GM12878 (cell line): ENCODE measurements at regions not wholly inside any gene's neighbourhood (a gene's known extent, or its start where the extent isn't known, plus 50 kb on each side); places are given as distances from the start of the nearest gene placed in this dataset.

Source experiments
- ATF2 ChIP-seq: IDR thresholded peaks from 2 replicates; pipeline ENCODE4 v1.6.1; 2012; ENCODE audit warnings: low read length, inconsistent platforms
- BACH1 ChIP-seq: fragments of 450-650 bp; IDR thresholded peaks from 2 replicates; pipeline ENCODE4 v1.6.1; 2017; ENCODE audit warnings: mild to moderate bottlenecking, borderline replicate concordance
- GATAD2B ChIP-seq: fragments of 450-650 bp; conservative IDR thresholded peaks from 2 replicates; pipeline ENCODE4 v1.6.1; 2017; ENCODE audit warnings: low read depth, mild to moderate bottlenecking, moderate library complexity
- MEF2A ChIP-seq: IDR thresholded peaks from 2 replicates; pipeline ENCODE4 v1.6.1; 2011; ENCODE audit warnings: low read depth, mild to moderate bottlenecking, low read length, moderate library complexity; ENCODE audit not compliant: insufficient read depth
- TF ChIP-seq, protein P1 (sequence below): fragments of 450-650 bp; formaldehyde crosslinking; IDR thresholded peaks from 2 replicates; pipeline ENCODE4 v1.4.0; 2020; ENCODE audit warnings: mild to moderate bottlenecking, moderate library complexity
- TF ChIP-seq, protein P2 (sequence below): IDR thresholded peaks from 2 replicates; pipeline ENCODE4 v1.6.1; 2011; ENCODE audit warnings: low read depth, low read length, improper control_type of control experiment, borderline replicate concordance
- TF ChIP-seq, protein P3 (sequence below): fragments of 150-350 bp; IDR thresholded peaks from 2 replicates; pipeline ENCODE4 v1.6.1; 2014; ENCODE audit warnings: mild to moderate bottlenecking, low read depth, low read length

DNA sequence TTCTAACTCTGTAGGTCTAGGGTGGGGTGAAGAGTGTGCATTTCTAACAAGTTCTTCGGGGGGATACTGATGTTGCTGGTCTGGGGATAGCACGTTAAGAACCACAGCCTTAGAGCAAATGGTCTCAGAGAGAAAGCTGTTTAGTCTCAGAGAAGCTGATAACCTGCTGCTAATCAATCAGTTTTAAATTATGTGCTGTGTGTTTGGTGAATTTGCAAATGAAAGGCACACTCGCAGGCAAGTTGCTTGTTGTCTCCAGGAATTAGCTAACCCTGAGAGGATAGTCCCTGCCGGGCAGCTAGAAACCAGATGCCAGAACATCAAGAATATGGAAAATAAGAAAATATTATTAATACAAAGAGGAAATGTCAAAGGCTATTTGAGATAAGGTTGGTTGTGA is 79.2 kb downstream of the DMRT2 start (continued):
- TF ChIP-seq, protein P1, sequence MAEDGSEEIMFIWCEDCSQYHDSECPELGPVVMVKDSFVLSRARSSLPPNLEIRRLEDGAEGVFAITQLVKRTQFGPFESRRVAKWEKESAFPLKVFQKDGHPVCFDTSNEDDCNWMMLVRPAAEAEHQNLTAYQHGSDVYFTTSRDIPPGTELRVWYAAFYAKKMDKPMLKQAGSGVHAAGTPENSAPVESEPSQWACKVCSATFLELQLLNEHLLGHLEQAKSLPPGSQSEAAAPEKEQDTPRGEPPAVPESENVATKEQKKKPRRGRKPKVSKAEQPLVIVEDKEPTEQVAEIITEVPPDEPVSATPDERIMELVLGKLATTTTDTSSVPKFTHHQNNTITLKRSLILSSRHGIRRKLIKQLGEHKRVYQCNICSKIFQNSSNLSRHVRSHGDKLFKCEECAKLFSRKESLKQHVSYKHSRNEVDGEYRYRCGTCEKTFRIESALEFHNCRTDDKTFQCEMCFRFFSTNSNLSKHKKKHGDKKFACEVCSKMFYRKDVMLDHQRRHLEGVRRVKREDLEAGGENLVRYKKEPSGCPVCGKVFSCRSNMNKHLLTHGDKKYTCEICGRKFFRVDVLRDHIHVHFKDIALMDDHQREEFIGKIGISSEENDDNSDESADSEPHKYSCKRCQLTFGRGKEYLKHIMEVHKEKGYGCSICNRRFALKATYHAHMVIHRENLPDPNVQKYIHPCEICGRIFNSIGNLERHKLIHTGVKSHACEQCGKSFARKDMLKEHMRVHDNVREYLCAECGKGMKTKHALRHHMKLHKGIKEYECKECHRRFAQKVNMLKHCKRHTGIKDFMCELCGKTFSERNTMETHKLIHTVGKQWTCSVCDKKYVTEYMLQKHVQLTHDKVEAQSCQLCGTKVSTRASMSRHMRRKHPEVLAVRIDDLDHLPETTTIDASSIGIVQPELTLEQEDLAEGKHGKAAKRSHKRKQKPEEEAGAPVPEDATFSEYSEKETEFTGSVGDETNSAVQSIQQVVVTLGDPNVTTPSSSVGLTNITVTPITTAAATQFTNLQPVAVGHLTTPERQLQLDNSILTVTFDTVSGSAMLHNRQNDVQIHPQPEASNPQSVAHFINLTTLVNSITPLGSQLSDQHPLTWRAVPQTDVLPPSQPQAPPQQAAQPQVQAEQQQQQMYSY (CRISPR knock-in tag) = no peak
- no peak for TF ChIP-seq GATAD2B
- no peak for TF ChIP-seq BACH1
- TF ChIP-seq, protein P2, sequence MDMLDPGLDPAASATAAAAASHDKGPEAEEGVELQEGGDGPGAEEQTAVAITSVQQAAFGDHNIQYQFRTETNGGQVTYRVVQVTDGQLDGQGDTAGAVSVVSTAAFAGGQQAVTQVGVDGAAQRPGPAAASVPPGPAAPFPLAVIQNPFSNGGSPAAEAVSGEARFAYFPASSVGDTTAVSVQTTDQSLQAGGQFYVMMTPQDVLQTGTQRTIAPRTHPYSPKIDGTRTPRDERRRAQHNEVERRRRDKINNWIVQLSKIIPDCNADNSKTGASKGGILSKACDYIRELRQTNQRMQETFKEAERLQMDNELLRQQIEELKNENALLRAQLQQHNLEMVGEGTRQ = no peak
- TF ChIP-seq ATF2 = no peak
- TF ChIP-seq MEF2A = no peak
- TF ChIP-seq, protein P3, sequence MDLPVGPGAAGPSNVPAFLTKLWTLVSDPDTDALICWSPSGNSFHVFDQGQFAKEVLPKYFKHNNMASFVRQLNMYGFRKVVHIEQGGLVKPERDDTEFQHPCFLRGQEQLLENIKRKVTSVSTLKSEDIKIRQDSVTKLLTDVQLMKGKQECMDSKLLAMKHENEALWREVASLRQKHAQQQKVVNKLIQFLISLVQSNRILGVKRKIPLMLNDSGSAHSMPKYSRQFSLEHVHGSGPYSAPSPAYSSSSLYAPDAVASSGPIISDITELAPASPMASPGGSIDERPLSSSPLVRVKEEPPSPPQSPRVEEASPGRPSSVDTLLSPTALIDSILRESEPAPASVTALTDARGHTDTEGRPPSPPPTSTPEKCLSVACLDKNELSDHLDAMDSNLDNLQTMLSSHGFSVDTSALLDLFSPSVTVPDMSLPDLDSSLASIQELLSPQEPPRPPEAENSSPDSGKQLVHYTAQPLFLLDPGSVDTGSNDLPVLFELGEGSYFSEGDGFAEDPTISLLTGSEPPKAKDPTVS = no peak
